H1 (cell line): ENCODE measurements at regions not wholly inside any gene's neighbourhood (a gene's known extent, or its start where the extent isn't known, plus 50 kb on each side); places are given as distances from the start of the nearest gene placed in this dataset.

Source experiments
- CTCF ChIA-PET: fragments of 300-600 bp; sonication (Branson Sonifier 250); formaldehyde crosslinking; loops from one replicate; lab custom pipeline; 2021; ENCODE audit not compliant: partially characterized antibody; lab: Charles Lee
- POLR2A ChIA-PET: fragments of 300-600 bp; sonication (Branson Sonifier 250); formaldehyde crosslinking; loops from one replicate; lab custom pipeline; 2021; ENCODE audit warnings: inconsistent platforms; ENCODE audit not compliant: partially characterized antibody; lab: Charles Lee
- DNase-seq, 2 experiments: peaks; one replicate each; pipeline versions ENCODE4 v3.0.0 to v3.0.0-alpha.2; 2010 to 2022; ENCODE audit warnings: low spot score in 2 of 2, low read depth in 1 of 2, mixed read lengths in 1 of 2
- FAIRE-seq: peaks from 2 replicates; lab custom pipeline; 2011; peaks lifted over from hg19 to GRCh38; lab: Jason Lieb, UNC
- H2AFZ ChIP-seq: 2 replicates; pipeline ENCODE4 v1.8.1; 2012; ENCODE audit warnings: low read length, inconsistent platforms
- H2AK5ac ChIP-seq: 2 replicates; pipeline ENCODE4 v1.6.1; 2013; ENCODE audit warnings: low read depth, low read length
- H2BK120ac ChIP-seq: replicated peaks from 2 replicates; pipeline ENCODE3; 2013; ENCODE audit warnings: low read depth, low read length, inconsistent platforms
- H2BK12ac ChIP-seq: 2 replicates; pipeline ENCODE4 v1.6.1; 2013; ENCODE audit warnings: low read depth, low read length
- H2BK15ac ChIP-seq: 2 replicates; pipeline ENCODE4 v1.6.1; 2013; ENCODE audit warnings: low read length
- H2BK20ac ChIP-seq: 2 replicates; pipeline ENCODE4 v1.6.1; 2013; ENCODE audit warnings: low read length
- H2BK5ac ChIP-seq: 2 replicates; pipeline ENCODE4 v1.6.1; 2013; ENCODE audit warnings: low read depth, low read length
- H3K14ac ChIP-seq: 2 replicates; pipeline ENCODE4 v1.6.1; 2013; ENCODE audit warnings: inconsistent platforms; ENCODE audit not compliant: insufficient read length
- H3K18ac ChIP-seq: 2 replicates; pipeline ENCODE4 v1.6.1; 2013; ENCODE audit warnings: low read length; ENCODE audit errors: extremely low read depth
- H3K23ac ChIP-seq: 2 replicates; pipeline ENCODE4 v1.6.1; 2013; ENCODE audit warnings: inconsistent platforms; ENCODE audit not compliant: insufficient read length
- H3K23me2 ChIP-seq: 2 replicates; pipeline ENCODE4 v1.6.1; 2013; ENCODE audit warnings: low read depth, low read length
- H3K27ac ChIP-seq: 2 replicates; pipeline ENCODE4 v1.6.1; 2011; ENCODE audit warnings: low read depth, low read length, inconsistent platforms
- H3K27me3 ChIP-seq, 4 experiments: replicated peaks in 1 of 4; 1 replicate in 1 of 4; 2 replicates in 3 of 4; pipeline versions ENCODE4 v1.6.1 to v1.8.1; 2011 to 2013; ENCODE audit warnings: low read length in 3 of 4, mild to moderate bottlenecking in 3 of 4, inconsistent platforms in 2 of 4, mixed read lengths in 2 of 4, moderate library complexity in 1 of 4; ENCODE audit not compliant: control insufficient read depth in 3 of 4, insufficient read depth in 3 of 4; ENCODE audit errors: extremely low read depth in 1 of 4
- H3K36me3 ChIP-seq, 4 experiments: 2 replicates each; pipeline versions ENCODE4 v1.6.1 to v1.8.1; 2011 to 2013; ENCODE audit warnings: mild to moderate bottlenecking in 4 of 4, low read length in 3 of 4, moderate library complexity in 2 of 4, control low read depth in 1 of 4, inconsistent platforms in 1 of 4; ENCODE audit not compliant: insufficient read depth in 4 of 4, control insufficient read depth in 2 of 4
- H3K4ac ChIP-seq: replicated peaks from 2 replicates; pipeline ENCODE3; 2013; ENCODE audit warnings: low read length, low read depth, mixed read lengths, inconsistent platforms; ENCODE audit not compliant: insufficient read length
- H3K4me1 ChIP-seq, 4 experiments: replicated peaks in 1 of 4; 1 replicate in 1 of 4; 2 replicates in 3 of 4; pipeline versions ENCODE4 v1.6.1 to v1.8.1; 2011 to 2013; ENCODE audit warnings: low read length in 3 of 4, inconsistent platforms in 2 of 4, mixed read lengths in 1 of 4; ENCODE audit not compliant: insufficient read depth in 4 of 4, control insufficient read depth in 3 of 4
- H3K4me2 ChIP-seq, 2 experiments: 2 replicates each; pipeline versions ENCODE4 v1.6.1 to v1.8.1; 2011 to 2013; ENCODE audit warnings: low read depth in 2 of 2, low read length in 2 of 2, control low read depth in 1 of 2, inconsistent platforms in 1 of 2, mild to moderate bottlenecking in 1 of 2; ENCODE audit not compliant: insufficient read depth in 1 of 2
- H3K4me3 ChIP-seq, 4 experiments: fragments of 200-600, 300-600 bp in 1 of 4; sonication (generic), shearing (Covaris generic), sonication (Bioruptor Twin) in 1 of 4; 2 replicates each; pipeline versions ENCODE4 v1.5.1 to v1.8.1; 2011 to 2016; ENCODE audit warnings: low read length in 4 of 4, low read depth in 3 of 4, control low read depth in 2 of 4, inconsistent platforms in 2 of 4, mild to moderate bottlenecking in 2 of 4, mixed read lengths in 1 of 4, moderate library complexity in 1 of 4; ENCODE audit not compliant: insufficient read depth in 2 of 4; ENCODE audit errors: extremely low read depth in 1 of 4
- H3K56ac ChIP-seq: replicated peaks from 2 replicates; pipeline ENCODE3; 2013; ENCODE audit warnings: low read depth, mild to moderate bottlenecking, mixed read lengths, low read length, inconsistent platforms; ENCODE audit not compliant: insufficient read length
- H3K79me1 ChIP-seq: 2 replicates; pipeline ENCODE4 v1.6.1; 2013; ENCODE audit warnings: low read depth, low read length, control low read depth
- H3K79me2 ChIP-seq, 2 experiments: 2 replicates each; pipeline versions ENCODE4 v1.6.1 to v1.8.1; 2012 to 2013; ENCODE audit warnings: low read length in 2 of 2, mild to moderate bottlenecking in 2 of 2, inconsistent platforms in 1 of 2; ENCODE audit not compliant: insufficient read depth in 2 of 2, control insufficient read depth in 1 of 2
- H3K9ac ChIP-seq, 4 experiments: replicated peaks in 1 of 4; 1 replicate in 1 of 4; 2 replicates in 3 of 4; pipeline versions ENCODE4 v1.6.1 to v1.8.1; 2011 to 2013; ENCODE audit warnings: low read depth in 3 of 4, low read length in 3 of 4, control low read depth in 2 of 4, mild to moderate bottlenecking in 2 of 4, moderate library complexity in 2 of 4, inconsistent platforms in 1 of 4; ENCODE audit errors: extremely low read depth in 1 of 4
- H3K9me3 ChIP-seq, 2 experiments: 2 replicates each; pipeline versions ENCODE4 v1.6.1 to v1.8.1; 2012 to 2013; ENCODE audit warnings: mild to moderate bottlenecking in 2 of 2, moderate library complexity in 2 of 2, control low read depth in 1 of 2, inconsistent platforms in 1 of 2, low read depth in 1 of 2, low read length in 1 of 2, mixed read lengths in 1 of 2; ENCODE audit not compliant: insufficient read depth in 2 of 2
- H4K20me1 ChIP-seq, 2 experiments: replicated peaks in 1 of 2; 2 replicates each; pipeline versions ENCODE3 to v1.8.1; 2011 to 2013; ENCODE audit warnings: inconsistent platforms in 2 of 2, low read length in 2 of 2, mild to moderate bottlenecking in 1 of 2; ENCODE audit not compliant: insufficient read depth in 2 of 2, control insufficient read depth in 1 of 2
- H4K5ac ChIP-seq: 2 replicates; pipeline ENCODE4 v1.6.1; 2013; ENCODE audit warnings: low read length, low read depth, mixed read lengths, inconsistent platforms; ENCODE audit not compliant: insufficient read length
- H4K8ac ChIP-seq: 2 replicates; pipeline ENCODE4 v1.8.0; 2013; ENCODE audit warnings: mild to moderate bottlenecking, moderate library complexity, low read length, inconsistent platforms; ENCODE audit not compliant: insufficient read depth; ENCODE audit errors: extremely low read depth
- H4K91ac ChIP-seq: replicated peaks from 2 replicates; pipeline ENCODE3; 2013; ENCODE audit warnings: low read length, mixed read lengths, inconsistent platforms; ENCODE audit not compliant: insufficient read length
- ATF2 ChIP-seq: IDR thresholded peaks from 2 replicates; pipeline ENCODE4 v1.6.1; 2012; ENCODE audit warnings: low read length, inconsistent platforms
- CBX5 ChIP-seq: fragments of 300-800, 300-1000 bp; sonication (generic); IDR thresholded peaks from 2 replicates; pipeline ENCODE4 v1.7.1; 2016; ENCODE audit warnings: antibody characterized with exemption, low read length, low read depth
- CREB1 ChIP-seq: IDR thresholded peaks from 2 replicates; pipeline ENCODE4 v1.6.1; 2012; ENCODE audit warnings: inconsistent platforms
- EGR1 ChIP-seq: IDR thresholded peaks from 2 replicates; pipeline ENCODE4 v1.6.1; 2011; ENCODE audit warnings: low read depth, low read length, borderline replicate concordance
- FOSL1 ChIP-seq: IDR thresholded peaks from 2 replicates; pipeline ENCODE4 v1.6.1; 2011; ENCODE audit warnings: mild to moderate bottlenecking, low read depth, low read length, moderate library complexity; ENCODE audit not compliant: insufficient read depth
- HDAC6 ChIP-seq: IDR thresholded peaks from one replicate; pipeline ENCODE4 v1.7.1; 2012; ENCODE audit warnings: low read depth, mild to moderate bottlenecking, inconsistent platforms, low read length, moderate library complexity
- KDM4A ChIP-seq: IDR thresholded peaks from one replicate; pipeline ENCODE4 v1.7.1; 2012; ENCODE audit warnings: low read depth, mild to moderate bottlenecking, moderate library complexity, low read length, inconsistent platforms; ENCODE audit not compliant: severe bottlenecking
- RBBP5 ChIP-seq: IDR thresholded peaks from 2 replicates; pipeline ENCODE4 v1.7.1; 2012; ENCODE audit warnings: low read depth, mild to moderate bottlenecking, inconsistent platforms, low read length, moderate library complexity, borderline replicate concordance
- RFX5 ChIP-seq: IDR thresholded peaks from 2 replicates; pipeline ENCODE4 v1.6.1; 2011; ENCODE audit warnings: low read depth, low read length, improper control_type of control experiment, borderline replicate concordance
- SAP30 ChIP-seq: fragments of 300-600 bp; sonication (generic); IDR thresholded peaks from 2 replicates; pipeline ENCODE4 v1.7.1; 2012; ENCODE audit warnings: low read length, moderate library complexity, mild to moderate bottlenecking, inconsistent platforms; ENCODE audit not compliant: insufficient read depth, insufficient replicate concordance
- SIRT6 ChIP-seq: IDR thresholded peaks from one replicate; pipeline ENCODE4 v1.7.1; 2012; ENCODE audit warnings: low read length, inconsistent platforms
- SIX5 ChIP-seq: IDR thresholded peaks from 2 replicates; pipeline ENCODE4 v1.6.1; 2011; ENCODE audit warnings: mild to moderate bottlenecking, low read depth, low read length
- WGBS, 2 experiments: shearing (Covaris generic) in 1 of 2; methylation state at CpG; one replicate each; pipeline versions ENCODE4 v1.1.6 to v1.1.7; 2013 to 2015; ENCODE audit warnings: low lambda C conversion rate in 2 of 2, mixed read lengths in 2 of 2, inconsistent platforms in 1 of 2, low coverage in 1 of 2, missing lambda C conversion rate in 1 of 2; ENCODE audit not compliant: insufficient replicate concordance in 2 of 2, insufficient coverage in 1 of 2, insufficient read length in 1 of 2; ENCODE audit errors: extremely low coverage in 1 of 2, missing lambda C conversion rate in 1 of 2; 5-methylcytosine and 5-hydroxymethylcytosine counted together

GRCh38 chr22:22949953-22950352 lies 62.3 kb downstream of the IGLL5 start:
- H3K18ac ChIP-seq: no peak overlapping the region
- H3K27me3 ChIP-seq: peaks cover 0 to 13% (median 9%) of the 10 kb centered on the region in 4 experiments; a peak in 3 of 7 replicates
- H3K4me3 ChIP-seq: no peak overlapping the region
- no peak overlapping the region for H2BK5ac ChIP-seq
- H3K23ac ChIP-seq: no peak overlapping the region
- no peaks in the 10 kb centered on the region for H3K79me1 ChIP-seq
- no peaks in the 10 kb centered on the region for H4K20me1 ChIP-seq
- H2BK12ac ChIP-seq: no peak overlapping the region
- H3K4me2 ChIP-seq: no peak overlapping the region
- H2BK120ac ChIP-seq: no peak overlapping the region
- no peak overlapping the region for H3K14ac ChIP-seq
- H4K8ac ChIP-seq: no peak overlapping the region
- H3K79me2 ChIP-seq: no peaks in the 10 kb centered on the region
- FAIRE-seq (no peak), DNase-seq (no peak)
- no peak overlapping the region for H2AK5ac ChIP-seq
- no peaks in the 10 kb centered on the region for H3K23me2 ChIP-seq
- WGBS, 2 experiments: 67% methylated on average over 1 of the region's 1 CpG; no CpG with 5 or more reads in 1 of the 2 experiments
- no peak overlapping the region for H3K9ac ChIP-seq
- no peak overlapping the region for H3K4ac ChIP-seq
- H2AFZ ChIP-seq: no peak overlapping the region
- peaks cover 11 to 28% of the 10 kb centered on the region in 2 experiments; a peak in 3 of 4 replicates for H3K9me3 ChIP-seq
- POLR2A ChIA-PET: no interaction called here
- no peak overlapping the region for H4K5ac ChIP-seq
- no peak overlapping the region for H3K56ac ChIP-seq
- CTCF ChIA-PET: no interaction called here
- no peak overlapping the region for H4K91ac ChIP-seq
- no peak overlapping the region for H3K27ac ChIP-seq
- H2BK15ac ChIP-seq: no peak overlapping the region
- no peaks in the 10 kb centered on the region for H3K4me1 ChIP-seq
- no peak overlapping the region for H2BK20ac ChIP-seq
- no peaks in the 10 kb centered on the region for H3K36me3 ChIP-seq
- no peak for TF ChIP-seq KDM4A
- TF ChIP-seq HDAC6: no peak
- TF ChIP-seq EGR1: no peak
- no peak for TF ChIP-seq SIRT6
- no peak for TF ChIP-seq RFX5
- no peak for TF ChIP-seq RBBP5
- TF ChIP-seq FOSL1: no peak
- no peak for TF ChIP-seq CBX5
- no peak for TF ChIP-seq SAP30
- no peak for TF ChIP-seq ATF2
- TF ChIP-seq SIX5: no peak
- TF ChIP-seq CREB1: no peak
